A673 (cell line): ENCODE measurements at regions not wholly inside any gene's neighbourhood (a gene's known extent, or its start where the extent isn't known, plus 50 kb on each side); places are given as distances from the start of the nearest gene placed in this dataset.

Experiments used
- BruUV-seq: library from RNA; stranded (reverse); fragments of 400-500 nt; replicated peaks from 2 replicates; lab custom pipeline; 2021; lab: Mats Ljungman, UMichigan
- CTCF ChIA-PET: fragments of 300-600 bp; sonication (Branson Sonifier 250); formaldehyde crosslinking; loops from one replicate; lab custom pipeline; 2022; ENCODE audit warnings: antibody characterized with exemption; lab: Charles Lee
- POLR2A ChIA-PET: fragments of 300-600 bp; sonication (Branson Sonifier 250); formaldehyde crosslinking; loops from one replicate; lab custom pipeline; 2022; ENCODE audit warnings: antibody characterized with exemption; ENCODE audit not compliant: low non-redundant PET; lab: Charles Lee
- DNase-seq: peaks from one replicate; pipeline ENCODE4 v3.0.0-alpha.2; 2015; ENCODE audit warnings: low spot score
- H3K27ac ChIP-seq: fragments of 200-600 bp; sonication (generic); 2 replicates; pipeline ENCODE4 v1.5.1; 2016; ENCODE audit warnings: mixed run types, low read depth, mild to moderate bottlenecking, mixed read lengths, antibody characterized with exemption, low read length; ENCODE audit not compliant: poor library complexity, severe bottlenecking
- H3K27me3 ChIP-seq: fragments of 200-600 bp; sonication (generic); replicated peaks from 2 replicates; pipeline ENCODE4 v1.6.1; 2017; ENCODE audit warnings: mixed run types, low read depth, mild to moderate bottlenecking, mixed read lengths, antibody characterized with exemption, low read length; ENCODE audit not compliant: insufficient read depth, poor library complexity
- H3K36me3 ChIP-seq: fragments of 200-600 bp; sonication (generic); 2 replicates; pipeline ENCODE4 v1.6.1; 2016; ENCODE audit warnings: mixed run types, mild to moderate bottlenecking, mixed read lengths, antibody characterized with exemption, low read length; ENCODE audit not compliant: insufficient read depth, poor library complexity, severe bottlenecking
- H3K4me1 ChIP-seq: fragments of 200-600 bp; sonication (generic); 2 replicates; pipeline ENCODE4 v1.6.1; 2017; ENCODE audit warnings: mixed run types, mild to moderate bottlenecking, mixed read lengths, antibody characterized with exemption, low read length; ENCODE audit not compliant: insufficient read depth, poor library complexity, severe bottlenecking
- H3K4me3 ChIP-seq: fragments of 200-600 bp; sonication (generic); 2 replicates; pipeline ENCODE4 v1.5.1; 2016; ENCODE audit warnings: low read depth, mixed run types, mild to moderate bottlenecking, mixed read lengths, low read length; ENCODE audit not compliant: poor library complexity, severe bottlenecking
- H3K9me3 ChIP-seq: fragments of 200-600 bp; sonication (generic); 2 replicates; pipeline ENCODE4 v1.6.1; 2016; ENCODE audit warnings: mixed run types, low read depth, mild to moderate bottlenecking, mixed read lengths, antibody characterized with exemption, low read length; ENCODE audit not compliant: poor library complexity, severe bottlenecking
- EZH2 ChIP-seq: fragments of 200-600 bp; sonication (generic); IDR thresholded peaks from 2 replicates; pipeline ENCODE4 v1.6.1; 2017; ENCODE audit warnings: borderline replicate concordance, low read depth, mild to moderate bottlenecking, mixed read lengths, antibody characterized with exemption, low read length; ENCODE audit not compliant: poor library complexity, severe bottlenecking
- intact Hi-C: fragments of 100-400 bp; cut with micrococcal nuclease; formaldehyde crosslinking; loops from one replicate; pipeline ENCODE4 v1.10.0; 2022; ENCODE audit not compliant: unreplicated experiment
- TF ChIP-seq, protein P1 (sequence below): fragments of 300-800, 200-600 bp; sonication (generic); conservative IDR thresholded peaks from 2 replicates; pipeline ENCODE4 v1.5.1; 2017; ENCODE audit warnings: low read depth, mild to moderate bottlenecking, antibody characterized with exemption, low read length, moderate library complexity, mixed read lengths

GRCh38 chr2:215624423-215624829, 188.6 kb upstream of the FN1 start:
- DNase-seq = peak; percentile 51
- Histone ChIP-seq H3K4me1 (peaks cover 41% of the 10 kb centered on the region), H3K27me3 (no peaks in the 10 kb centered on the region), H3K27ac (peak overlapping the region; percentile 25), H3K9me3 (no peaks in the 10 kb centered on the region), H3K4me3 (no peak overlapping the region), H3K36me3 (no peaks in the 10 kb centered on the region)
- ChIA-PET CTCF (no interaction called here), POLR2A (interaction anchor here (0.6 kb wide), 1 partner anchor 59 kb away, joined by 3 read pairs; no protein-coding TSS in a partner anchor)
- intact Hi-C loops = no loop called here
- TF ChIP-seq EZH2 = no peak
- TF ChIP-seq, protein P1, sequence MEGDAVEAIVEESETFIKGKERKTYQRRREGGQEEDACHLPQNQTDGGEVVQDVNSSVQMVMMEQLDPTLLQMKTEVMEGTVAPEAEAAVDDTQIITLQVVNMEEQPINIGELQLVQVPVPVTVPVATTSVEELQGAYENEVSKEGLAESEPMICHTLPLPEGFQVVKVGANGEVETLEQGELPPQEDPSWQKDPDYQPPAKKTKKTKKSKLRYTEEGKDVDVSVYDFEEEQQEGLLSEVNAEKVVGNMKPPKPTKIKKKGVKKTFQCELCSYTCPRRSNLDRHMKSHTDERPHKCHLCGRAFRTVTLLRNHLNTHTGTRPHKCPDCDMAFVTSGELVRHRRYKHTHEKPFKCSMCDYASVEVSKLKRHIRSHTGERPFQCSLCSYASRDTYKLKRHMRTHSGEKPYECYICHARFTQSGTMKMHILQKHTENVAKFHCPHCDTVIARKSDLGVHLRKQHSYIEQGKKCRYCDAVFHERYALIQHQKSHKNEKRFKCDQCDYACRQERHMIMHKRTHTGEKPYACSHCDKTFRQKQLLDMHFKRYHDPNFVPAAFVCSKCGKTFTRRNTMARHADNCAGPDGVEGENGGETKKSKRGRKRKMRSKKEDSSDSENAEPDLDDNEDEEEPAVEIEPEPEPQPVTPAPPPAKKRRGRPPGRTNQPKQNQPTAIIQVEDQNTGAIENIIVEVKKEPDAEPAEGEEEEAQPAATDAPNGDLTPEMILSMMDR = no peak
- BruUV-seq = no TSS peak

DNA sequence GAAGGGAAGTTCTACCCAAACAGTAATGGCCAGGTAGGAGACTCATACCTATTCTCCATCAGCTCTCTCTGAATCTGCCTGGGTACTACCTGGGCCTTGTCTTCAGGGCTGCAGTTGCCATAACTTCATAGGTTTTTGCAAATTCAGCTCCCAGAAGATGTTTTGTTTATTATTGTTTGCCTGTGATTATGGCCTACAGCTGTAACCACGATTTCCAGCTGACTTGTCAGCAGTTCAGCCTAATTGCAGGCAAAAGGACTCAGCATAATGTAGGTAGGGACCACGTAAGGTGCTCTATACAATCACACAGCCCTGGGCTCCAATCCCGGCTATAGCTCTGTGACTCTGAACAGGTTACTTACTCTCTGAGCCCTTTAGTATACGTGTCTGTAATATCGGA, 187.0 kb upstream of the FN1 start:
- no peaks in the 10 kb centered on the region for H3K27me3 ChIP-seq
- POLR2A ChIA-PET = no interaction called here
- H3K4me1 ChIP-seq = peaks cover 48% of the 10 kb centered on the region
- no peaks in the 10 kb centered on the region for H3K9me3 ChIP-seq
- intact Hi-C loops = no loop called here
- BruUV-seq = no TSS peak
- CTCF ChIA-PET = no interaction called here
- no peak for TF ChIP-seq EZH2
- TF ChIP-seq, protein P1 = no peak
- H3K27ac ChIP-seq = no peak overlapping the region
- DNase-seq = no peak
- H3K36me3 ChIP-seq = no peaks in the 10 kb centered on the region
- no peak overlapping the region for H3K4me3 ChIP-seq

DNA sequence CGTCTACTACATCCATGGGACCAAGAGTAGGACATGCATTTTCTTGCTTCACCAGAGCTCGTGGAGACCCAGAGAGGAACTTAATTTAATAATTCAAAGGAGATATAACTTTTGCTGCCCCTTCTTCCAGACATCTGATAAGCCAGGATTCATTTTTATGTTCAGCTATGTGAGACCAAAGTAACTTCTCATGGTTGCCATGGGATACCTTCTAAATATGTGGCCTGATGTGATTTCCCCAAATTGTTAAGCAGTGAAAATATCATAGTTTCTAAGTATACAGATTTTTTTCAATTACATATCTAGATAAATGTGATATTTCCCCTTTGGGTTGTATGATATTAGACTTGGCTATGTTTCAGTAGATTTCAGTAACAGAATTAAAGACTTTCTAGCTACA, 185.5 kb upstream of the FN1 start:
- Histone ChIP-seq H3K36me3 (no peaks in the 10 kb centered on the region), H3K27me3 (no peaks in the 10 kb centered on the region), H3K4me1 (peaks cover 36% of the 10 kb centered on the region), H3K4me3 (no peak overlapping the region), H3K9me3 (no peaks in the 10 kb centered on the region), H3K27ac (no peak overlapping the region)
- TF ChIP-seq, protein P1 = no peak
- no peak for TF ChIP-seq EZH2
- DNase-seq = no peak
- CTCF ChIA-PET = no interaction called here
- no TSS peak for BruUV-seq
- intact Hi-C loops = no loop called here
- POLR2A ChIA-PET = no interaction called here
